Adrenal gland (tissue), 5 donors: ENCODE measurements at regions not wholly inside any gene's neighbourhood (a gene's known extent, or its start where the extent isn't known, plus 50 kb on each side); places are given as distances from the start of the nearest gene placed in this dataset.

Experiments used
- CTCF ChIP-seq, 6 experiments: fragments of 450-650 bp in 4 of 6; fragments of 200-600 bp in 2 of 6; sonication (generic) in 1 of 6; IDR thresholded peaks; 1 replicate in 5 of 6; 2 replicates in 1 of 6; pipeline versions ENCODE4 v1.5.1 to v1.8.0; 2016 to 2021; ENCODE audit warnings: antibody characterized with exemption in 6 of 6, mild to moderate bottlenecking in 2 of 6, moderate library complexity in 1 of 6
- POLR2A ChIP-seq, 2 donors: fragments of 450-650 bp; IDR thresholded peaks; one replicate each; pipeline ENCODE4 v1.6.1; 2017; ENCODE audit warnings: antibody characterized with exemption in 2 of 2, mild to moderate bottlenecking in 2 of 2, moderate library complexity in 1 of 2
- donor health status: DM: no; HTN: no; CAD: no.

DNA sequence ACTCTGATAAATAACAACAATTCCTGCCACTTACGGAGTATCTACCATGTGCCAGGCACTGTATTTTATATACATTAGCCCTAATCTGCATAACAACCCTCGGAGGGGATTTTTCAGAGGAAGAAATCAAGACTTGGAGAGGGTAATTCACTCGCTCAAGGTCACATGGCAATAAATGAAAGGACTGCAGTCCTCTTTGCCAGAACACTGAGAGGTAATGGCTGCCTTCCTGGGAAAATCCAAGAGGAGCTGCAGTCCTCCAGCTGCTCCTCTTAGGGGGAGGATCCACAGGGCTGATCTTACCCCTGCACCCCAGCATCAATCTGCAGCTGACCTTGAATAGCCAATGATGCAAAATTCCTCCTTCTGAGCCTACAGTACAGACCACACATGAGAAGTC lies 114.1 kb upstream of the RPL38 start:
- no peak for TF ChIP-seq CTCF (IDR thresholded peaks at IDR 0.05)
- TF ChIP-seq POLR2A (IDR thresholded peaks at IDR 0.05) = no peak
